ENCODE measurements at regions not wholly inside any gene's neighbourhood (a gene's known extent, or its start where the extent isn't known, plus 50 kb on each side); places are given as distances from the start of the nearest gene placed in this dataset.

DNA sequence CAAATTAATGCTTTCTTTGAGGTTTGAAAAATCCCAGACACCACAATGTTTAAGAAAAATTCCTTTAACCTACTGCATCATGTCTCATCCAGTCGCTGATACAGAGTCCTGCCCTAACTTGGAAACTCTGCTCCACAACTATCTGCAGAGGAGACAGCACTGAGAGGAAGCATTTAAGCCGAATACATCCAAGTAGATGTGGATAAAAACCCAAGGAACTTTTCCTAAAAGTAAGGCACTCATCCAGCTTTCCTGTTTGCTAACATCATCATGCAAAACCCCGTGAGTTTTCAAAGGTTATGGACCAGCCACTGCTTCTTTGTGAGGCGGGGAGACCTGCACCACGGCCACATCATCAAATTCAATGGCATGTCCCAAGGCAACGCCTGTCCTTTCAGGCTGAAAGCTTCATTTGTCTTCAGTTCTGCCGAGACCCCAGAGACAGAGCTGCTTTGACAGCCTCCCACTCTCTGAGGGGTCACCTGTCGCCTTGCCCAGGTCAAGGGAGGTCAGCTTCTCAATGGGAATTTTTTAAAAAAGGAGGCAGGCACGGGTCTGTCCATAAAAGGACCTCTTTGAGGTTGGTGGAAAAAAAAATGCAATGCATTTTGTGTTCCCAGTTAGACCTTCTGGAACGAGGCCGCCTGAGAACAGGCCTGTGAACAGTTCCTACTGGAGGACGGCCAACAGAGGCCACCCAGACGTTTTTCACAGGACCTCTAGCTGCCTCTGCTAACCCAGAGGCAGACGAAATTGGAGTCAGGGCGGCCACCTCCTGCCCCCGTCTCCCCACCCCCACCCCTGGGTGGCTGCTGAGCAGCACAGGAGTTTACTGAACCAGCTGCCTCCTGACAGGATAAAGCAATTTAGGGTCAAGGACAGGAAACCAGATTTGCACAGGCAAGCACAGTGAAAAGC lies 142.5 kb upstream of the HDDC2 start:
- DNase-seq (ENCODE audit: low spot score), result no peak
- no TSS peak for BruUV-seq (replicated peaks)
- POLR2A ChIA-PET (ENCODE audit: low non-redundant PET), result no interaction called here
- Histone ChIP-seq H3K9me3 (ENCODE audit: low read depth, low read length, poor library complexity, severe bottlenecking) (no peaks in the 10 kb centered on the region), H3K4me1 (ENCODE audit: insufficient read depth, low read length, poor library complexity, severe bottlenecking) (no peaks in the 10 kb centered on the region), H3K4me3 (ENCODE audit: low read depth, low read length, poor library complexity, severe bottlenecking) (no peak overlapping the region), H3K27me3 (replicated peaks; ENCODE audit: insufficient read depth, low read depth, low read length, poor library complexity) (peaks cover 9% of the 10 kb centered on the region), H3K27ac (ENCODE audit: low read depth, low read length, poor library complexity, severe bottlenecking) (no peak overlapping the region), H3K36me3 (ENCODE audit: insufficient read depth, low read length, poor library complexity, severe bottlenecking) (no peaks in the 10 kb centered on the region)
- CTCF ChIA-PET, result no interaction called here
- no peak for TF ChIP-seq EZH2 (IDR thresholded peaks at IDR 0.05; ENCODE audit: borderline replicate concordance, low read depth, low read length, poor library complexity, severe bottlenecking)
- TF ChIP-seq, protein P1, sequence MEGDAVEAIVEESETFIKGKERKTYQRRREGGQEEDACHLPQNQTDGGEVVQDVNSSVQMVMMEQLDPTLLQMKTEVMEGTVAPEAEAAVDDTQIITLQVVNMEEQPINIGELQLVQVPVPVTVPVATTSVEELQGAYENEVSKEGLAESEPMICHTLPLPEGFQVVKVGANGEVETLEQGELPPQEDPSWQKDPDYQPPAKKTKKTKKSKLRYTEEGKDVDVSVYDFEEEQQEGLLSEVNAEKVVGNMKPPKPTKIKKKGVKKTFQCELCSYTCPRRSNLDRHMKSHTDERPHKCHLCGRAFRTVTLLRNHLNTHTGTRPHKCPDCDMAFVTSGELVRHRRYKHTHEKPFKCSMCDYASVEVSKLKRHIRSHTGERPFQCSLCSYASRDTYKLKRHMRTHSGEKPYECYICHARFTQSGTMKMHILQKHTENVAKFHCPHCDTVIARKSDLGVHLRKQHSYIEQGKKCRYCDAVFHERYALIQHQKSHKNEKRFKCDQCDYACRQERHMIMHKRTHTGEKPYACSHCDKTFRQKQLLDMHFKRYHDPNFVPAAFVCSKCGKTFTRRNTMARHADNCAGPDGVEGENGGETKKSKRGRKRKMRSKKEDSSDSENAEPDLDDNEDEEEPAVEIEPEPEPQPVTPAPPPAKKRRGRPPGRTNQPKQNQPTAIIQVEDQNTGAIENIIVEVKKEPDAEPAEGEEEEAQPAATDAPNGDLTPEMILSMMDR (conservative IDR thresholded peaks at IDR 0.05; ENCODE audit: low read depth, low read length), result no peak
- intact Hi-C loops (cut with micrococcal nuclease; ENCODE audit: unreplicated experiment), result no loop called here

- no peaks in the 10 kb centered on the region for H3K36me3 ChIP-seq (ENCODE audit: insufficient read depth, low read length, poor library complexity, severe bottlenecking)
- intact Hi-C loops (cut with micrococcal nuclease; ENCODE audit: unreplicated experiment), result no loop called here
- no peak for DNase-seq (ENCODE audit: low spot score)
- BruUV-seq (replicated peaks), result no TSS peak
- H3K9me3 ChIP-seq (ENCODE audit: low read depth, low read length, poor library complexity, severe bottlenecking), result no peaks in the 10 kb centered on the region
- ChIA-PET CTCF (no interaction called here), POLR2A (ENCODE audit: low non-redundant PET) (no interaction called here)
- TF ChIP-seq, protein P1 (conservative IDR thresholded peaks at IDR 0.05; ENCODE audit: low read depth, low read length), result no peak
- TF ChIP-seq EZH2 (IDR thresholded peaks at IDR 0.05; ENCODE audit: borderline replicate concordance, low read depth, low read length, poor library complexity, severe bottlenecking), result no peak
- H3K27ac ChIP-seq (ENCODE audit: low read depth, low read length, poor library complexity, severe bottlenecking), result no peak overlapping the region
- H3K27me3 ChIP-seq (replicated peaks; ENCODE audit: insufficient read depth, low read depth, low read length, poor library complexity), result peaks cover 6% of the 10 kb centered on the region
- H3K4me1 ChIP-seq (ENCODE audit: insufficient read depth, low read length, poor library complexity, severe bottlenecking), result no peaks in the 10 kb centered on the region
- no peak overlapping the region for H3K4me3 ChIP-seq (ENCODE audit: low read depth, low read length, poor library complexity, severe bottlenecking)
These were observed 143.3 kb upstream of the HDDC2 start for GRCh38 chr6:125445054-125445453.

GRCh38 chr6:125446011-125446410 lies 144.2 kb upstream of the HDDC2 start:
- Histone ChIP-seq H3K27ac (ENCODE audit: low read depth, low read length, poor library complexity, severe bottlenecking) (no peak overlapping the region), H3K36me3 (ENCODE audit: insufficient read depth, low read length, poor library complexity, severe bottlenecking) (no peaks in the 10 kb centered on the region), H3K27me3 (replicated peaks; ENCODE audit: insufficient read depth, low read depth, low read length, poor library complexity) (no peaks in the 10 kb centered on the region), H3K4me3 (ENCODE audit: low read depth, low read length, poor library complexity, severe bottlenecking) (no peak overlapping the region), H3K9me3 (ENCODE audit: low read depth, low read length, poor library complexity, severe bottlenecking) (no peaks in the 10 kb centered on the region), H3K4me1 (ENCODE audit: insufficient read depth, low read length, poor library complexity, severe bottlenecking) (no peaks in the 10 kb centered on the region)
- POLR2A ChIA-PET (ENCODE audit: low non-redundant PET), result no interaction called here
- BruUV-seq (replicated peaks), result no TSS peak
- CTCF ChIA-PET, result no interaction called here
- intact Hi-C loops (cut with micrococcal nuclease; ENCODE audit: unreplicated experiment), result no loop called here
- no peak for DNase-seq (ENCODE audit: low spot score)
- TF ChIP-seq, protein P1 (conservative IDR thresholded peaks at IDR 0.05; ENCODE audit: low read depth, low read length), result no peak
- TF ChIP-seq EZH2 (IDR thresholded peaks at IDR 0.05; ENCODE audit: borderline replicate concordance, low read depth, low read length, poor library complexity, severe bottlenecking), result no peak
